GM19455 (cell line): ENCODE measurements at regions not wholly inside any gene's neighbourhood (a gene's known extent, or its start where the extent isn't known, plus 50 kb on each side); places are given as distances from the start of the nearest gene placed in this dataset.

ENCODE experiments used
- ATAC-seq: cut with Tn5 transposase; IDR thresholded peaks from one replicate; pipeline ENCODE4 v1.9.1; 2021; ENCODE audit not compliant: unreplicated experiment

GRCh38 chr15:94673801-94674200 lies 442.4 kb downstream of the MCTP2 start:
- ATAC-seq = no peak

GRCh38 chr15:94674296-94674695 lies 442.9 kb downstream of the MCTP2 start:
- no peak for ATAC-seq

GRCh38 chr15:94677202-94677790 lies 445.9 kb downstream of the MCTP2 start:
- ATAC-seq = no peak

- ATAC-seq = no peak
Measured at GRCh38 chr15:94682171-94682570, 450.8 kb downstream of the MCTP2 start.

- ATAC-seq = no peak
Measured at GRCh38 chr15:94683902-94684301, 452.5 kb downstream of the MCTP2 start.

- ATAC-seq = no peak
Measured at GRCh38 chr15:94691169-94691568, 459.8 kb downstream of the MCTP2 start.

DNA sequence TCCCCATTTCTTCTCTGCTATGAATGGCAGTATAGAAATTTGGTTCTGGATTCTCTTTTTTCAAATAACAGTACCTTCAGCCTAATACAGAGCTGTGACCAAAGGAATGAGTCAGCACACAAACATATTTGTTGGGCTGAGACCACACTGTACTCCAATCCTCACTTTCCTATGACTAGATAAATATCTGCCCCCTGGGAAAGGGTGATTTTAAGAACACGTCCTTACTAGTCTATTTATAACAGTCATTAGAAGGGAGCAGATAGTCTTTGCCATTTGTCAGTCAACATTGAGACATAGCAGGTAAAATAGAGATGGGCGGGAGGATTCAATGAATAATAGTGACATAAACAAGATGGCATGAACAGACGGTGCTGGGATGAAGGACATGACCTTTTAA lies 461.3 kb downstream of the MCTP2 start:
- no peak for ATAC-seq

- no peak for ATAC-seq
Measured at GRCh38 chr15:94700211-94700610, 468.9 kb downstream of the MCTP2 start.

DNA sequence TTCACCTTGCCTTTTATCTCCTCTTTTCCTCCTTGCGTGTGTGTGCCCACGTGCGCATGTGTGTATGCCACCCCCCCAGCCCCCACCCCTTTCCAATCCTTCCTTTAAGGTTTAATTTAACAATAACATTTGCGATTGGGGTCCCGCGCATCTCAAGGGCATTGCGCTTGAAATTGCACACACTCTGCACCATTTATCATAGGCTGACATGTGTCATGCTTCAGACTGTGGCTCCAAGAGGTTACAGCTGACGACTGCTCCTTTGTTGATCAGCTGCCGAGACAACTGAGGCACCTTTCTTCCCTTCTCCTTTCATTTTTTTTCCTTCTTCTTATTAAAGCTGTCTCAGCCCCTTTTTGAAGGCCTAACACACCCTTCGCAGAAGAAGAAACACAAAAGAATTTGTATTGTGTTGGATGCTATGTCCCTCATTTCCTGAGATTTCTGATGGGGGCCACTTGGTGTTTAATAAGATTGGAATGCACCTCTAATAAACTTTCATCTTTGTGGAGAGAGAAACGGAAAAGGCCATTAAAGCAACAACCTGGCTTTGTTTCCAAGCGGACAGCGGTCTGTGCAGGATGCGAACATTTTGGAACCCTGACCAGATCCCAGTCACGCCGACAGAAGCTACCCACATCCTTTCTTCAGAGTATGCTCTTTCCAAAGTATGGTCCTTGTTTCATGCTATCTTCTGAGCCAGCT lies 470.1 kb downstream of the MCTP2 start:
- no peak for ATAC-seq

GRCh38 chr15:94703596-94703995 lies 472.2 kb downstream of the MCTP2 start:
- no peak for ATAC-seq

DNA sequence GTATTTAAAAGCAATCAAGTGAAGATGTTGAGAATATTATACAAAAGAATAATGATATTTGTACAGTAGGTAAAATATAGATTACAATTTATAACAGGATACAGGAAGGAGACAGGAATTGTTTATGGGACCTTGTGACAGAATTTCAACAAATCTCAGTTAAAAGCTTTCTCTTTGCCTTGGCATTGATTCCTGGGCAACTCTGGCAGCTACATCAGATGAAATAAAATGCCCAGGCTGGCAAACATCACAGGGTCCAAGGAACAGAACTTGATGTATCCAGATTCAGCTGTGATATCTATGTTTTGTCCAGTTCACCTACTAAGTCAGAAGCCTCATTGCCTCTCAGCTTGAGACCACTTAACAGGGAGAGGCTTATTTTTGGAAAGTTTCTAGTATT lies 473.1 kb downstream of the MCTP2 start:
- no peak for ATAC-seq

DNA sequence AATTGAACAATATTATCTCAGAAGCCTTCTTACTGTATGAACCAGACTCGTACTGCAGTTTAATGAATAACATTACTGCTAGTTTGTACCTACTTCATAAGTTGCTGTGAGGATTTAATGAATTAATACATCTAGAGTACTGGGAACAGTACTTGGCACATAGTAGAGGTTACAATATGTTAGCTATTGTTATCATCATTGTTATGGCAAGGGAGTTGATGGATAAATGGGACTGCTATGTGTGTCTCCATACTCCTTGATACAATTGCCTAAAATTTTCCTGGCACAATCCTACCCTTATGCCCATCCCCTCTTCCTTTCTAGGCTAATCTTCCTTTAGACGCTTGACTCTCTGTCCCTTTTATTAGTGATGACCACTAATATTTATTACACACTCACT lies 473.6 kb downstream of the MCTP2 start:
- no peak for ATAC-seq

DNA sequence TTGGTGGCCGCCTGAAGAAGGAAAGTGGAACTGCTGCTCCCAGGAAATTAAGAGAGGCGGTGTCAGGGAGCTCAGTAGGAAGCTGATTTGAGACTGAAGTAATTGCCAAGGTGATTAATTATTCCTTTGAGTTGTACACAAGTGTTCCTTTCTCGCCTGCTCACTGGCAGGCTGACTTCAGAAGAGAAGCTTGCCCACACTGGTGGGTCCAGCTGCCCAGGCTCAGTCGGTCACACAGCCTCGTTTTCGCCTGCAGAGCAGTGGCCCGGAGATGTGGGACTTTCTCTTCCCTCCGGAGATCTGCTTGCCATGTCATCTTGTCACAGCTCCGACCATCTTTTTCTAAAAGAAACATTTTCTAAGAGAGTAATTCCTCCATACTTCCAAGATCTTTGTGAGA lies 478.0 kb downstream of the MCTP2 start:
- ATAC-seq = no peak

DNA sequence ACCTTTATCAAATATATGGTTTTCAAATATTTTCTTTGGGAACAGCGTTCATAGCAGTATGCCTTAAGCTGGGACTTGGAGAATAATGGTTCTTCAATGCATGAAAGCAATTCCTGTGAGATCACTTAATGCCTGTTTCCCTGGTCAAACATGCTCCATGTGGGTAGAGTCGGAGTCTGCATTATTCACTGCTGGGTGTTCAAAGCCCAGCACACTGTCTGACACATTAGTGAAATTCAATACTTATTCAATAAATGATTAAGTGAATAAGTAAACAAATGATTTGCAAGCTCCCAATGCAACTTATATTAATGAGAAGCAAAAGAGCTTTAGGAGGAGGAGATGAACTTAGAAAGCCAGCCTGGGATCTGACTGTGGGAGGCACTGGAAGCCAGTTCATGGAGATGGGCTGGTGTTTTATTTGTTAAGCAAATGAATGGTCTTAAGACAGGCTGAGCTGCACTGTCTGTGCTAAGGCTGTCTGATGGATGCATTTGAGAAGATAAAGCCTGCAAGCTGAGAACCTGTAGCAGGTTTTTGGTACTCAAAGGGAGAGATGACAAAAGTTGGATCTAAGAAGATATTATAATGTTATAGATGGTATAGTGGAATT lies 490.8 kb downstream of the MCTP2 start:
- no peak for ATAC-seq

DNA sequence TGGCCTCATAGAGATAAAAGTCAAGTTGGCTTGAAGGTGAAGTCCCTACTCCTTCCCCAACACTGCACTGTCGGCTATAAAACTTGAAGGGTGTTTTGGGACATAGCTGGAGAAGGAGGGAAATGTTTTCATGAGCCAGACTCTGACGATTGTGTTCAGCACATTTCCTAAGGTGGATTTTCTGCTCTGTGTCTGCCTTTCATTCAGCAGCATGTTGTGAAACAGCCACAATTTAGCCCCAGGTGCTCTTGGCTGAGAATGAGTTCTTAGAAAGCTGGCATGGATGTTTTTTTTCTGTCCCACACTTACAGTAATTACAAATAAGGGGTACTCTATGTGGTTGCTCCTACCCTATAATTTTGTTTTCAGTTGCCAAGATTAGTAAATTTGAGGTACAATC lies 492.4 kb downstream of the MCTP2 start:
- no peak for ATAC-seq

DNA sequence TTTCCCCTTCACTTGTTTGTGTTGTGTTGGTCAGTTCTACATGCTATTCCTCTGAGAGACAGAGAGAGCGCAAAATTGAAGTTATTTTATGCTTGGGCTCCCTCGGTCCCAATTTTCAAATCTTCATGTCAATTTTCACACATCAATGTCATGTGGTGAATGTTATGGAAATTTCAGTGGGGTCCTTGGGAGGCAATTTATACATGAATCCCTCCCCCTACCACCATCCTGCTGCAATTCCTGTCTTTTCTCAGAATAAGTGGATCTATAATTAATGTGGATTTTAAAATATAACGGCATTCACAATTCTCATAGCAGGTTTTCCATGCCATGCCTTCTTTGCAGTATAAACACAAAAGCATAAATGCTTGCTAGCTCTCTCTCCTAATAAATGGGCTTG lies 499.9 kb downstream of the MCTP2 start:
- no peak for ATAC-seq

GRCh38 chr15:94734460-94734859 lies 503.1 kb downstream of the MCTP2 start:
- ATAC-seq = no peak

DNA sequence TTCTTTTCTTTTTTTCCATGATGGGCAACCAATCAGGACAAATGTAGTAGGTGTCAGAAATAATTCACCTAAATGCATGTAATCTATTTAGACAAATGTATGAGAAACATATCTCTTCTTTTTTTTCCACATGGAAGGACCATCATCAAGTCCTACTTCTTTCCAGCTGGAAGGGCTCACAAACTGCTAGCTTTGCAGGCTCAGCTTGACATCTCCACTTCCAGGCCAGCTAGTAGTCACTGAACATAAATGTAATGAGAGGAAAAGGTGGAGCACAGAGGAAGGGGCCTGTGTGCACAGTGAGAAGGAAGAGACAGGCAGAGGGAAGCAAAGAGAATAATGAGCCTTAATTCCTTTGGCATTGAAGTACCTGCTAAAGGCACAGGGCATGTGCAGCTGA lies 504.9 kb downstream of the MCTP2 start:
- ATAC-seq = no peak

DNA sequence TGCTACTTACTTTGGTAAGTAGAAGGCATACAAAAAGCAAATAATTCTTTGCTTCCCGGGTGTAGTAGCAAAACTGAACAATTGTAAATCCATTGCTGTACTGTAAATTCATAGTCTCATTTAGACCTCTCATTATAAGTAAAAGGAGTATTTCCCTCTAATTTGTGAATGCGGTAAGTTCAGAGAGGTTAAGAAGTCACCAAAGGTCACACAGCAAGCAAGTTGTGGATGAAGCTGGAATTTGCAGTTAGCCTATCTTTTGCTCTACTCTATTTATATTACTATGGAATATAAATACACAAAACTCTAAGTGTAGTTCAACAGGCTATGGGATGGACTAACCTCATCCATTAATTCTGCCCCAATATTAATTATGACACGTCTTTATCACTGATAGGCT lies 508.3 kb downstream of the MCTP2 start:
- ATAC-seq = no peak

- no peak for ATAC-seq
Measured at GRCh38 chr15:94740469-94740868, 509.1 kb downstream of the MCTP2 start.

DNA sequence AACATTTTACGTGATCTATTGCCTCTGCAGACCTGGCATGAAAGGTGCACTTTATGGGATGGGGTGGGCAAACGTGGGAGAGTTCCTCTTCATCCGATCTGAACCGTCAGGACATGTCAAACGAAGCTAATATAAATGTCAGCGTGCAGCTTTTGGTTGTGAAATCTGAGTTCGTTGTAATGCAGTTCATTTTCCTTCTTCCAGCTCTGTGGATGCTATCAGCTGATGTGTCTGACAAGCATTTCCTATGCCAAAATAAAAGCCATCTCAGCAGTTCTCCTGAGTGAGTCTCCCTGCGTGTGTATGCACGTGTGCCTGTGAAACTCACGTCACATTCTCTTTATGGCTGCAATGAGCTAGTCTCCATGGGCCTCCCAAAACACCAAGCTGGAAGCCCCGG lies 512.3 kb downstream of the MCTP2 start:
- ATAC-seq = no peak

DNA sequence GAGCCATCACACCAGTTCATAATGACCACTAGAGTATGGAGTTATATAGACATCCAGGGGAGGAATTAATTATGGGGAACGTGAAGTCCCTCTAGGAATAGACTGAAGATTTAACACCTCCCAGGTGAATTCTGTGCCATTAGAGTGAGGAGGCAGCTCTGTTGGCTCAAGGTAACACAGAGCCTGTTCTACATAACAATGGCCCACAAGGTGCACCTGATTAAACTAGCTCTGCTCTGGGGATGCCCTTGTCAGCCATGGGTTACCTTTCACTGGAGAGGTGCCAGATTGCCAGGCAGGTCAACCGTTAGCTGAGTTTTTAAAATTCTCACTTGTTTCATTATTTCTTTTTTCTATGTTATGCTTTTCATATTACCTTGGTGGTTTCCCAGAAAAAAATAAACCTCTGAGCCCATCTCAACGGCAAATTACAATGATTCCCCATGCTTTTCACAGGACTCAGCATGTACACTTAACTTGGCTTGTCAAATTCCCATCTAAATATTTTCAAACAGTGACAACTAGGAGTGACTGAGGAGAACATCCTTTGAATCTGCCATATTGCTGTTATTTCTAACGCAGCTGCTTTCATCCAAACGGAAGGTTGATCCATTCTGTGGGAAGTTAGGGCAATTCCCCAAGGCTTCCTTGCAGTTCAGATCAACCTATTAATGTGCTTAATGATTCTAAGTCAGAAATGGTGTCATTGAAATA lies 512.9 kb downstream of the MCTP2 start:
- ATAC-seq = no peak
